ENCODE measurements at regions not wholly inside any gene's neighbourhood (a gene's known extent, or its start where the extent isn't known, plus 50 kb on each side); places are given as distances from the start of the nearest gene placed in this dataset.

- no peaks in the 10 kb centered on the region for H3K27me3 Mint-ChIP-seq (ENCODE audit: insufficient read depth)
- no peaks in the 10 kb centered on the region for H3K36me3 Mint-ChIP-seq (ENCODE audit: low read depth)
- DNase-seq, result no peak
- no peak for TF ChIP-seq CTCF (IDR thresholded peaks at IDR 0.05)
- H3K27ac Mint-ChIP-seq, result no peak overlapping the region
- H3K4me3 Mint-ChIP-seq, result no peak overlapping the region
- H3K9me3 Mint-ChIP-seq, result no peaks in the 10 kb centered on the region
- no peaks in the 10 kb centered on the region for H3K4me1 Mint-ChIP-seq (ENCODE audit: low read depth)
Measured at GRCh38 chrX:34509394-34509793, 147.7 kb downstream of the TMEM47 start.

- Mint-ChIP-seq H3K9me3 (no peaks in the 10 kb centered on the region), H3K36me3 (ENCODE audit: low read depth) (no peaks in the 10 kb centered on the region), H3K4me3 (no peak overlapping the region), H3K27me3 (ENCODE audit: insufficient read depth) (no peaks in the 10 kb centered on the region), H3K27ac (no peak overlapping the region), H3K4me1 (ENCODE audit: low read depth) (no peaks in the 10 kb centered on the region)
- DNase-seq, result no peak
- TF ChIP-seq CTCF (IDR thresholded peaks at IDR 0.05), result no peak
Measured at GRCh38 chrX:34503119-34503518, 154.0 kb downstream of the TMEM47 start.

- H3K4me3 Mint-ChIP-seq, result no peak overlapping the region
- DNase-seq, result no peak
- H3K4me1 Mint-ChIP-seq (ENCODE audit: low read depth), result no peaks in the 10 kb centered on the region
- no peaks in the 10 kb centered on the region for H3K36me3 Mint-ChIP-seq (ENCODE audit: low read depth)
- H3K9me3 Mint-ChIP-seq, result no peaks in the 10 kb centered on the region
- no peak overlapping the region for H3K27ac Mint-ChIP-seq
- H3K27me3 Mint-ChIP-seq (ENCODE audit: insufficient read depth), result peaks cover 2% of the 10 kb centered on the region; the same call in 1 of the 2 replicates
- no peak for TF ChIP-seq CTCF (IDR thresholded peaks at IDR 0.05)
Measured at GRCh38 chrX:34493086-34493485, 164.0 kb downstream of the TMEM47 start.

- no peak for TF ChIP-seq CTCF (IDR thresholded peaks at IDR 0.05)
- H3K36me3 Mint-ChIP-seq (ENCODE audit: low read depth), result no peaks in the 10 kb centered on the region
- no peak overlapping the region for H3K27ac Mint-ChIP-seq
- H3K4me1 Mint-ChIP-seq (ENCODE audit: low read depth), result no peaks in the 10 kb centered on the region
- no peak for DNase-seq
- H3K27me3 Mint-ChIP-seq (ENCODE audit: insufficient read depth), result peaks cover 2% of the 10 kb centered on the region; the same call in 1 of the 2 replicates
- H3K9me3 Mint-ChIP-seq, result no peaks in the 10 kb centered on the region
- no peak overlapping the region for H3K4me3 Mint-ChIP-seq
Measured at GRCh38 chrX:34491126-34491525, 166.0 kb downstream of the TMEM47 start.

GRCh38 chrX:34487364-34487763, 169.7 kb downstream of the TMEM47 start:
- Mint-ChIP-seq H3K9me3 (no peaks in the 10 kb centered on the region), H3K27ac (no peak overlapping the region), H3K4me3 (no peak overlapping the region), H3K27me3 (ENCODE audit: insufficient read depth) (no peaks in the 10 kb centered on the region; the same call in 1 of the 2 replicates), H3K4me1 (ENCODE audit: low read depth) (no peaks in the 10 kb centered on the region), H3K36me3 (ENCODE audit: low read depth) (no peaks in the 10 kb centered on the region)
- TF ChIP-seq CTCF (IDR thresholded peaks at IDR 0.05), result no peak
- DNase-seq, result no peak

GRCh38 chrX:34483980-34484379, 173.1 kb downstream of the TMEM47 start:
- no peak for TF ChIP-seq CTCF (IDR thresholded peaks at IDR 0.05)
- no peak overlapping the region for H3K4me3 Mint-ChIP-seq
- H3K4me1 Mint-ChIP-seq (ENCODE audit: low read depth), result no peaks in the 10 kb centered on the region
- no peak for DNase-seq
- no peak overlapping the region for H3K27ac Mint-ChIP-seq
- H3K9me3 Mint-ChIP-seq, result no peaks in the 10 kb centered on the region
- H3K36me3 Mint-ChIP-seq (ENCODE audit: low read depth), result no peaks in the 10 kb centered on the region
- H3K27me3 Mint-ChIP-seq (ENCODE audit: insufficient read depth), result no peaks in the 10 kb centered on the region; the same call in 1 of the 2 replicates

Data from HFFc6 (cell line).